Esophagus muscularis mucosa (tissue), 4 donors: ENCODE measurements at regions not wholly inside any gene's neighbourhood (a gene's known extent, or its start where the extent isn't known, plus 50 kb on each side); places are given as distances from the start of the nearest gene placed in this dataset.

ENCODE experiments used
- DNase-seq: peaks from one replicate; pipeline ENCODE4 v3.0.0-alpha.2; 2017; ENCODE audit errors: extremely low spot score
- H3K27ac ChIP-seq, 4 donors: fragments of 200-600 bp; sonication (generic); replicated peaks in 1 of 4; 1 replicate in 3 of 4; 2 replicates in 1 of 4; pipeline ENCODE4 v1.5.1; 2016 to 2019; ENCODE audit warnings: mild to moderate bottlenecking in 1 of 4
- H3K27me3 ChIP-seq, 4 donors: fragments of 200-600 bp; sonication (generic); one replicate each; pipeline versions ENCODE4 v1.5.1 to v1.6.0; 2016 to 2019
- H3K36me3 ChIP-seq, 4 donors: fragments of 200-600 bp; sonication (generic); one replicate each; pipeline ENCODE4 v1.5.1; 2016 to 2019
- H3K4me1 ChIP-seq, 4 donors: fragments of 200-600 bp; sonication (generic); one replicate each; pipeline ENCODE4 v1.5.1; 2016 to 2019
- H3K4me3 ChIP-seq, 4 donors: fragments of 200-600 bp; sonication (generic); 1 replicate in 2 of 4; 2 replicates in 2 of 4; pipeline ENCODE4 v1.5.1; 2016 to 2019; ENCODE audit warnings: mild to moderate bottlenecking in 4 of 4, moderate library complexity in 1 of 4
- H3K9me3 ChIP-seq, 4 donors: fragments of 200-600 bp; sonication (generic); 1 replicate in 3 of 4; 2 replicates in 1 of 4; pipeline ENCODE4 v1.5.1; 2016 to 2019
- CTCF ChIP-seq, 3 experiments: fragments of 200-600 bp in 2 of 3; fragments of 450-650 bp in 1 of 3; sonication (generic) in 2 of 3; IDR thresholded peaks; one replicate each; pipeline ENCODE4 v1.5.1; 2017 to 2019; ENCODE audit warnings: antibody characterized with exemption in 3 of 3, mild to moderate bottlenecking in 2 of 3, moderate library complexity in 1 of 3
- EP300 ChIP-seq: sonication (generic); formaldehyde crosslinking; IDR thresholded peaks from one replicate; pipeline ENCODE4 v1.6.1; 2017; ENCODE audit warnings: antibody characterized with exemption
- POLR2A ChIP-seq: fragments of 450-650 bp; IDR thresholded peaks from one replicate; pipeline ENCODE4 v1.6.1; 2017; ENCODE audit warnings: antibody characterized with exemption, moderate library complexity, mild to moderate bottlenecking, low read depth
- POLR2AphosphoS5 ChIP-seq, 2 donors: sonication (generic); formaldehyde crosslinking; IDR thresholded peaks; one replicate each; pipeline ENCODE4 v1.6.1; 2017; ENCODE audit warnings: antibody characterized with exemption in 2 of 2
- WGBS: methylation state at CpG from one replicate; pipeline ENCODE4 v1.1.5; 2018; 5-methylcytosine and 5-hydroxymethylcytosine counted together
- intact Hi-C: fragments of 100-400 bp; cut with DNase I; formaldehyde crosslinking; loops from one replicate; pipeline ENCODE4 v1.15.1; 2023

- no peak for TF ChIP-seq POLR2AphosphoS5 (IDR thresholded peaks at IDR 0.05)
- no peak for TF ChIP-seq EP300
- TF ChIP-seq CTCF (IDR thresholded peaks at IDR 0.05) = no peak
- TF ChIP-seq POLR2A = no peak
- H3K27ac ChIP-seq = no peak overlapping the region
- DNase-seq = no peak
- H3K27me3 ChIP-seq = peaks cover 0 to 35% (median 0%) of the 10 kb centered on the region in 4 donors
- 13% methylated on average over 18 of the region's 18 CpGs for WGBS
- H3K4me1 ChIP-seq = peaks cover 3 to 17% (median 5%) of the 10 kb centered on the region in 4 donors
- peak overlapping the region in 2 of 4 donors; percentile 12 to 18 for H3K4me3 ChIP-seq
- intact Hi-C loops = no loop called here
- H3K9me3 ChIP-seq = no peaks in the 10 kb centered on the region
- no peaks in the 10 kb centered on the region for H3K36me3 ChIP-seq
These were observed 76.3 kb downstream of the FOXL3 start for GRCh38 chr7:366161-366803.

- no peaks in the 10 kb centered on the region for H3K9me3 ChIP-seq
- H3K36me3 ChIP-seq = no peaks in the 10 kb centered on the region
- TF ChIP-seq CTCF (IDR thresholded peaks at IDR 0.05) (no peak), POLR2AphosphoS5 (IDR thresholded peaks at IDR 0.05) (no peak), EP300 (no peak), POLR2A (no peak)
- no peak overlapping the region for H3K4me3 ChIP-seq
- H3K27ac ChIP-seq = no peak overlapping the region
- intact Hi-C loops = no loop called here
- DNase-seq = no peak
- peaks cover 0 to 8% (median 2%) of the 10 kb centered on the region in 4 donors for H3K4me1 ChIP-seq
- peaks cover 0 to 35% (median 0%) of the 10 kb centered on the region in 4 donors for H3K27me3 ChIP-seq
- WGBS = 89% methylated on average over 6 of the region's 9 CpGs
These were observed 77.5 kb downstream of the FOXL3 start for GRCh38 chr7:367351-367901.

- 87% methylated on average over 23 of the region's 51 CpGs for WGBS
- H3K4me3 ChIP-seq = no peak overlapping the region
- no peak overlapping the region for H3K27ac ChIP-seq
- no peaks in the 10 kb centered on the region for H3K36me3 ChIP-seq
- no peaks in the 10 kb centered on the region for H3K9me3 ChIP-seq
- peaks cover 0 to 10% (median 4%) of the 10 kb centered on the region in 4 donors for H3K4me1 ChIP-seq
- peaks cover 0 to 23% (median 0%) of the 10 kb centered on the region in 4 donors for H3K27me3 ChIP-seq
- intact Hi-C loops = no loop called here
- DNase-seq = no peak
- TF ChIP-seq POLR2AphosphoS5 (IDR thresholded peaks at IDR 0.05) = no peak
These were observed 78.9 kb downstream of the FOXL3 start for GRCh38 chr7:368651-369475.

- H3K27ac ChIP-seq = no peak overlapping the region
- no peak overlapping the region for H3K4me3 ChIP-seq
- intact Hi-C loops = no loop called here
- H3K27me3 ChIP-seq = peaks cover 0 to 15% (median 0%) of the 10 kb centered on the region in 4 donors
- H3K4me1 ChIP-seq = peaks cover 0 to 15% (median 4%) of the 10 kb centered on the region in 4 donors
- H3K9me3 ChIP-seq = no peaks in the 10 kb centered on the region
- no peaks in the 10 kb centered on the region for H3K36me3 ChIP-seq
- no peak for TF ChIP-seq POLR2A
- no peak for TF ChIP-seq POLR2AphosphoS5 (IDR thresholded peaks at IDR 0.05)
- no peak for TF ChIP-seq CTCF (IDR thresholded peaks at IDR 0.05)
- TF ChIP-seq EP300 = no peak
- no peak for DNase-seq
- 92% methylated on average over 43 of the region's 57 CpGs for WGBS
These were observed 79.7 kb downstream of the FOXL3 start for GRCh38 chr7:369476-370258.
